ENCODE measurements at regions not wholly inside any gene's neighbourhood (a gene's known extent, or its start where the extent isn't known, plus 50 kb on each side); places are given as distances from the start of the nearest gene placed in this dataset.

DNA sequence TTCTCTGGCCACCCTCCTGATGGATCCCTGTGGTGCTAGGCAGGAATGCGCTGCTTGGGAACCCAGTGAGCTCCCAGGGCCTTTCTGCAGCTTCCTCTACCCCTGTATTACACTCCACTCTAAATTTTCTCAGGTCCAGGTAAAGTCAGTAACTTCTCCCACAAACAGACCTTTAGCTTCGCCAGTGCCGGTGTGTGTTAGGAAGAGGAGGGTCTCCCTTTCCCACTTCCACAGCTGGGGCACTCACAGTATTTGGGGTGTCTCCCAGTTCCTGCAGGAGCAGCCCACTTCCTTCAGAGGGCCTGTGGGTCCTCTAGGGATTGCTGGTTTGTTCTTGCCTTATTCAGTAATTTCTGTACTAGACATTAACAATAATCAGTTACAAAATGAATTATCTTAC, 193.5 kb upstream of the PCDH17 start:
- Histone ChIP-seq H3K36me3 (no peaks in the 10 kb centered on the region), H3K4me1 (no peaks in the 10 kb centered on the region), H3K4me3 (no peak overlapping the region), H3K9me3 (no peaks in the 10 kb centered on the region), H3K27ac (no peak overlapping the region), H3K27me3 (no peaks in the 10 kb centered on the region)
- 91% methylated on average over 3 of the region's 3 CpGs for WGBS (ENCODE audit: insufficient coverage, low coverage, low lambda C conversion rate, missing lambda C conversion rate)
- TF ChIP-seq POLR2A (IDR thresholded peaks at IDR 0.05) = no peak
- TF ChIP-seq, protein P1, sequence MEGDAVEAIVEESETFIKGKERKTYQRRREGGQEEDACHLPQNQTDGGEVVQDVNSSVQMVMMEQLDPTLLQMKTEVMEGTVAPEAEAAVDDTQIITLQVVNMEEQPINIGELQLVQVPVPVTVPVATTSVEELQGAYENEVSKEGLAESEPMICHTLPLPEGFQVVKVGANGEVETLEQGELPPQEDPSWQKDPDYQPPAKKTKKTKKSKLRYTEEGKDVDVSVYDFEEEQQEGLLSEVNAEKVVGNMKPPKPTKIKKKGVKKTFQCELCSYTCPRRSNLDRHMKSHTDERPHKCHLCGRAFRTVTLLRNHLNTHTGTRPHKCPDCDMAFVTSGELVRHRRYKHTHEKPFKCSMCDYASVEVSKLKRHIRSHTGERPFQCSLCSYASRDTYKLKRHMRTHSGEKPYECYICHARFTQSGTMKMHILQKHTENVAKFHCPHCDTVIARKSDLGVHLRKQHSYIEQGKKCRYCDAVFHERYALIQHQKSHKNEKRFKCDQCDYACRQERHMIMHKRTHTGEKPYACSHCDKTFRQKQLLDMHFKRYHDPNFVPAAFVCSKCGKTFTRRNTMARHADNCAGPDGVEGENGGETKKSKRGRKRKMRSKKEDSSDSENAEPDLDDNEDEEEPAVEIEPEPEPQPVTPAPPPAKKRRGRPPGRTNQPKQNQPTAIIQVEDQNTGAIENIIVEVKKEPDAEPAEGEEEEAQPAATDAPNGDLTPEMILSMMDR (IDR thresholded peaks at IDR 0.05) = no peak
- no peak for ATAC-seq
- no peak for DNase-seq
- intact Hi-C loops (cut with DNase I) = no loop called here

DNA sequence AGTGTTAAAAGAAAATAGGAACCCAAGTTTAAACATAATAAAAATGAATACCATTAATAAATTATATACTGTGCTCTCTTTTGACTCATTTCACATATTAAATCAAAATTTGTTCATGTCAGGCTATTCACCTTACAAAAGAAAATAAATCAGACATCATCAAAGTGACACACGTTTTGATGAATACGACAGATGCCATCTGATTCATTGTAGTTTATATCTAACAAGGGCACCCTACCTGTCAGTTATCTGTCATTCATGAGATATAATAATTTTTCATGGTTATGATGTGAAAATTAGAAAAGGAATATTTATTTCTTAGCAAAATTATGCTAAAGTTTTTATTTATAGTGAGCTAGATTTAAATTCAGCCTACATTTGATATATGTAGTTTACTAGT, 188.1 kb upstream of the PCDH17 start:
- H3K27me3 ChIP-seq = no peaks in the 10 kb centered on the region
- no peaks in the 10 kb centered on the region for H3K36me3 ChIP-seq
- ATAC-seq (no peak), DNase-seq (no peak)
- TF ChIP-seq, protein P1 (IDR thresholded peaks at IDR 0.05) = no peak
- TF ChIP-seq POLR2A (IDR thresholded peaks at IDR 0.05) = no peak
- no peaks in the 10 kb centered on the region for H3K4me1 ChIP-seq
- H3K27ac ChIP-seq = no peak overlapping the region
- 74% methylated on average over 2 of the region's 2 CpGs for WGBS (ENCODE audit: insufficient coverage, low coverage, low lambda C conversion rate, missing lambda C conversion rate)
- no peak overlapping the region for H3K4me3 ChIP-seq
- intact Hi-C loops (cut with DNase I) = no loop called here
- no peaks in the 10 kb centered on the region for H3K9me3 ChIP-seq

DNA sequence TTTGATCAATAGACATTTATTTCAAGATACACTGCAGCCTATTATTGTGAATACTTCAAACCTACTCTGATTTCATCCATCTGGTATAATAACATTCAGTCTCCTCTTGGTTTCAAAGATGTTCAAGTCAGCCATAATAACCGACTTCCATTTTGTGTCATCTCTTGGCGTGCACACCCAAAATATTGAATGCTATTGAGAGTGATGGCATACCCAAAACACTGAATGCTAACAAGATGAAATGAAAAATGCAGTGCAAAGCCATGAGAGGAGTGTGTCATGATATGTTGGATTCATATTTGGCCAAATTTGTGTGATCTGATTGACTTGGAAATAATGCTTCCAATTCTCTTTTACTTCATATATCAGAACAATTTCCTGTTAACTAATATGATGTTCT, 181.2 kb upstream of the PCDH17 start:
- Histone ChIP-seq H3K27me3 (no peaks in the 10 kb centered on the region), H3K4me3 (no peak overlapping the region), H3K4me1 (no peaks in the 10 kb centered on the region), H3K9me3 (no peaks in the 10 kb centered on the region), H3K27ac (no peak overlapping the region), H3K36me3 (no peaks in the 10 kb centered on the region)
- TF ChIP-seq POLR2A (IDR thresholded peaks at IDR 0.05) = no peak
- TF ChIP-seq, protein P1 (IDR thresholded peaks at IDR 0.05) = no peak
- intact Hi-C loops (cut with DNase I) = no loop called here
- ATAC-seq = no peak
- 88% methylated on average over 2 of the region's 2 CpGs for WGBS (ENCODE audit: insufficient coverage, low coverage, low lambda C conversion rate, missing lambda C conversion rate)
- DNase-seq = no peak

DNA sequence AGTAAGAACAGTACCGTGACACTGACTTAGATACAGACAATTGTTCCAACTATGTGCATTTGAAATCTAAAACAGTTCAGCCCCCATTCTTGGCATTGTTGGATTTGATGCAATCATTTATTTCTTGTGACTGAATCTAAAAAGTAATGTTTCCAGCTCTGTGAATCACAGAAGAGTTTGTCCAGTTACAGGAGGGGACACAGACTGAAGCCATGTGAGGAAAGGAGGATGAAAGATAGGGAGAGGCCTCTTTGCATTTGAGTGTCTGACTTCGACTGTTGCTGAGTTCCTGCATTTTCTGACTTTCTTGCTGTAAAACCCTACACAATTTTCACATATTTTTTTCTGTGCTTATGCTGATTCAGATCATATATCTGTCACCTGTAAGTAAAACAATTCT, 179.3 kb upstream of the PCDH17 start:
- no peak overlapping the region for H3K27ac ChIP-seq
- H3K36me3 ChIP-seq = no peaks in the 10 kb centered on the region
- DNase-seq = no peak
- no peak overlapping the region for H3K4me3 ChIP-seq
- 68% methylated on average over 2 of the region's 2 CpGs for WGBS (ENCODE audit: insufficient coverage, low coverage, low lambda C conversion rate, missing lambda C conversion rate)
- TF ChIP-seq POLR2A (IDR thresholded peaks at IDR 0.05) = no peak
- TF ChIP-seq, protein P1 (IDR thresholded peaks at IDR 0.05) = no peak
- no peaks in the 10 kb centered on the region for H3K9me3 ChIP-seq
- no peak for ATAC-seq
- intact Hi-C loops (cut with DNase I) = no loop called here
- no peaks in the 10 kb centered on the region for H3K27me3 ChIP-seq
- no peaks in the 10 kb centered on the region for H3K4me1 ChIP-seq

DNA sequence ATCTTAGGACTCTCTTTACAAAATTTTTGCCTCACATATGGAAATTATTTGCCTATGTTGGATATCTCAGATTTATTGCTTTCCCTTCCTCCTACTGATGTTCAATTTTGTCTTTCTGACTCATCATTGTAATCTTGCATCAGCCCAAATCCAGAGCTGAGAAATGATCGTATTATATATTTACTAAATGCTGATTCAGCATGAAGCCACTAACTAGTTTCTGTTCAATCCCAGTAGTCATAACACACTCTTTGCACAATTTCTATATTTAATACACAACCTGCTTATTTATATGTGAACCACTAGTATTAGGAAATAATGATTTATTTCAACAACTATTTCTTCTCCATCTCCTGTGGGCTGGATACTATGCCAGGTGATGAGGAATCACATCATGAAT, 161.1 kb upstream of the PCDH17 start:
- DNase-seq (no peak), ATAC-seq (no peak)
- Histone ChIP-seq H3K27ac (no peak overlapping the region), H3K9me3 (no peaks in the 10 kb centered on the region), H3K4me3 (no peak overlapping the region), H3K27me3 (no peaks in the 10 kb centered on the region), H3K4me1 (no peaks in the 10 kb centered on the region), H3K36me3 (no peaks in the 10 kb centered on the region)
- intact Hi-C loops (cut with DNase I) = no loop called here
- WGBS (ENCODE audit: insufficient coverage, low coverage, low lambda C conversion rate, missing lambda C conversion rate) = 72% methylated on average over 1 of the region's 1 CpG
- no peak for TF ChIP-seq POLR2A (IDR thresholded peaks at IDR 0.05)
- TF ChIP-seq, protein P1 (IDR thresholded peaks at IDR 0.05) = no peak

Measured in right lobe of liver (tissue), 6 donors.